ENCODE measurements at regions not wholly inside any gene's neighbourhood (a gene's known extent, or its start where the extent isn't known, plus 50 kb on each side); places are given as distances from the start of the nearest gene placed in this dataset.

GRCh38 chr5:93145019-93145418 is 436.0 kb downstream of the NR2F1-AS1 start:
- Mint-ChIP-seq H3K4me1 (ENCODE audit: low read depth) (no peaks in the 10 kb centered on the region), H3K27me3 (ENCODE audit: low read depth) (no peaks in the 10 kb centered on the region), H3K36me3 (ENCODE audit: low read depth) (no peaks in the 10 kb centered on the region), H3K27ac (no peak overlapping the region), H3K9me3 (no peaks in the 10 kb centered on the region), H3K4me3 (no peak overlapping the region)
- DNase-seq (ENCODE audit: low spot score) = no peak

GRCh38 chr5:93141969-93142368 is 439.1 kb downstream of the NR2F1-AS1 start:
- H3K4me1 Mint-ChIP-seq (ENCODE audit: low read depth) = no peaks in the 10 kb centered on the region

DNA sequence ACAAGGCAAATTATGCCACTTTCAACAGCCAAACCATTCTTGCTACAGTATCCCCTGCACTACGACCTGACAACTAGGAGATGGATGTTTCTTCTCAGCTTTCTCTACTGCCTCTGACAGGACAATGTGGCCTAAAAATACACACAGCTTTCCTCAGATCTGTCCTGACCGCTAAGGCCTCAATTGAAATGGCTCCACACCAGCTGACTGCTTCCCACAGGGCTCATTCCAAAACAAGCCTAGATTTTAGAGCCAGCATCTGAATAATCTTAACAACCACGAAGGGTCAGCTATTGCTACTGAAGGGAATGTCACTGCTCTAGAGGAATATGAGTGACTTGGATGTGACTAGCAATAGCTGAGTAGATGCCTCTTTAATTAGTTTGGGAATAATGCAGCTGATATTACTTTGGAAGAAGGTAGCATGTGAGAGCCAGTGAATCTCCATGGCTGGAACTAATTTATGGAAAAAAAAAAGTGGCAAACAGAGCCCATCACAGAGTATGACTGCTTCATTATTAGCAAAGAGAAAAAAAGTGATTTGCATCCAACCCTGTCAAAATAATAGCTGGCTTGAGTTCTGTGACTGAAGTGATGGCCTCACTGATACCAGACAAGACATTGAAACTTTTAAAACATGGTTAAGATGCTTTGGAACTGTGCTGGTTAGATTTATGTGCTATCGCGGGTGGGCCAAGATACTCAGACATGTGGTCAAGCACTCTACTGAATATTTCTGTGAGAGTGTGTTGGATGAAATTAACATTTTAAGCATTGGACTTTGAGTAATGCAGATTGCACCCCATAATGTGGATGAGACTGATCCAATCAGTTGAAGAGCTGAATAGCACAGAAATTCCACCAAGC is 450.2 kb downstream of the NR2F1-AS1 start:
- DNase-seq (ENCODE audit: low spot score) = no peak
- Mint-ChIP-seq H3K27me3 (ENCODE audit: low read depth) (no peaks in the 10 kb centered on the region), H3K9me3 (no peaks in the 10 kb centered on the region), H3K4me3 (no peak overlapping the region), H3K4me1 (ENCODE audit: low read depth) (no peaks in the 10 kb centered on the region), H3K36me3 (ENCODE audit: low read depth) (no peaks in the 10 kb centered on the region), H3K27ac (no peak overlapping the region)

More at GRCh38 chr5:93141969-93142368, 439.1 kb downstream of the NR2F1-AS1 start:
- DNase-seq (ENCODE audit: low spot score) = no peak
- no peaks in the 10 kb centered on the region for H3K36me3 Mint-ChIP-seq (ENCODE audit: low read depth)
- H3K27me3 Mint-ChIP-seq (ENCODE audit: low read depth) = no peaks in the 10 kb centered on the region
- no peak overlapping the region for H3K27ac Mint-ChIP-seq
- no peak overlapping the region for H3K4me3 Mint-ChIP-seq
- H3K9me3 Mint-ChIP-seq = peaks cover 5% of the 10 kb centered on the region

DNA sequence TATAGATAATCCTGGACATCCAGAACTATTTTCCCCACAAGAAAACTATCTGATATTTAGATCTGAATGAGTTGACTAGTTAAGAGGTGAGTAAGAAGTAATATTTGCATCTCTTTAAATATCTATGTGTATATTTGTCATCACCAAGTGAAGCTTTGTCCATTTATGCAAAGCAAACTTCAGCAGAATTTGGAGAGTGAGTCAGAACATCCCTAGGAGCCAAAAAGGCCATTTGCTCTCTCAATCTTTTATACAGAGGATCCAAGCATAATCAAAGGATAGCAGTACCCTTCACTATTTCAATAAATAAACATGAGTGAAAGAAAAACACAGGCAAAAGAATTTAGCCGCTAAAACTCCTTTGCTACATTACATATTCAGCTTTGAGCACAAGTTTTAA is 454.4 kb downstream of the NR2F1-AS1 start:
- no peaks in the 10 kb centered on the region for H3K4me1 Mint-ChIP-seq (ENCODE audit: low read depth)
- H3K27ac Mint-ChIP-seq = no peak overlapping the region
- H3K4me3 Mint-ChIP-seq = no peak overlapping the region
- H3K9me3 Mint-ChIP-seq = no peaks in the 10 kb centered on the region
- no peak for DNase-seq (ENCODE audit: low spot score)
- H3K36me3 Mint-ChIP-seq (ENCODE audit: low read depth) = no peaks in the 10 kb centered on the region
- H3K27me3 Mint-ChIP-seq (ENCODE audit: low read depth) = no peaks in the 10 kb centered on the region

- no peak for DNase-seq (ENCODE audit: low spot score)
- H3K27me3 Mint-ChIP-seq (ENCODE audit: low read depth) = no peaks in the 10 kb centered on the region
- H3K4me1 Mint-ChIP-seq (ENCODE audit: low read depth) = no peaks in the 10 kb centered on the region
- H3K36me3 Mint-ChIP-seq (ENCODE audit: low read depth) = no peaks in the 10 kb centered on the region
- H3K9me3 Mint-ChIP-seq = no peaks in the 10 kb centered on the region
- no peak overlapping the region for H3K4me3 Mint-ChIP-seq
- H3K27ac Mint-ChIP-seq = no peak overlapping the region
Measured at GRCh38 chr5:93123127-93123526, 457.9 kb downstream of the NR2F1-AS1 start.

DNA sequence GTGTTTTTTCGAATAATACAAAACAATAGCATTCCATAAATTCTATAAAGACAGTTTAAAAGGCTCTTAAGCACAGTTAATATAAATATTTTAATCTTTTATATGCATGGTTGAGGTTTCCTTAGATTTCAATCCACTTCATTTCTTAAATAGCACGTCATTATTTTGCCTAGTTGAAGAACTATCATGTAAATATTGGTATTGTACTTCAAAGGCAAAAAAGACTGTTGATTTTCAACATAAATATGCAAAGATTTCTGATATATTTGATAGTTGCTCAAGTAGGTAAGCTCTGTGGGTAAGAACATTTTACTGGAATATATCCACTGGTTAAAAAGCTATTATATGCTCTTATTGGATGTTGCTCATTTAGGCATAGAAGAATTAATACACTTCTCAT is 458.6 kb downstream of the NR2F1-AS1 start:
- Mint-ChIP-seq H3K4me3 (no peak overlapping the region), H3K27me3 (ENCODE audit: low read depth) (no peaks in the 10 kb centered on the region)

DNA sequence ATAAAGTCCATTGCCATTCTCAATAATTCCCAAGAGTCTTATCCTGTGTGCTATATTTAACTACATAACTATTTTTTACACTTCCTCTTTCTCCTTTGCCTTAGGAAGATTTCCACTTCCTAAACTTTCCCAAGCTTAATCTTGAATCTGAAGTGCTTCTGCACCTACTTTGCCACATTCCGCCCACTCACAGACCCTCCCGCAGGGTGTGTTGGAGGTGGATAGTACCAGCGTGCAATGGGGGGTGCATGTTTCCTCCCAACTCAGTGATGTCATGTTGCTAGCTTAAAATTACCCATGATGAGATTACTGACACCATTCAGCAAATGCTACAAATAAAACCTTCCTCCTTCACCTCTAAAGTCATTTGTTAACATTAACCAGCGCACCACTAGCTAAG is 460.2 kb downstream of the NR2F1-AS1 start:
- Mint-ChIP-seq H3K9me3 (no peaks in the 10 kb centered on the region), H3K27me3 (ENCODE audit: low read depth) (no peaks in the 10 kb centered on the region), H3K4me1 (ENCODE audit: low read depth) (no peaks in the 10 kb centered on the region), H3K4me3 (no peak overlapping the region), H3K27ac (no peak overlapping the region), H3K36me3 (ENCODE audit: low read depth) (no peaks in the 10 kb centered on the region)
- DNase-seq (ENCODE audit: low spot score) = no peak

More for the DNA sequence above, 458.6 kb downstream of the NR2F1-AS1 start:
- no peak overlapping the region for H3K27ac Mint-ChIP-seq
- H3K36me3 Mint-ChIP-seq (ENCODE audit: low read depth) = no peaks in the 10 kb centered on the region
- no peaks in the 10 kb centered on the region for H3K4me1 Mint-ChIP-seq (ENCODE audit: low read depth)
- H3K9me3 Mint-ChIP-seq = no peaks in the 10 kb centered on the region
- DNase-seq (ENCODE audit: low spot score) = no peak

DNA sequence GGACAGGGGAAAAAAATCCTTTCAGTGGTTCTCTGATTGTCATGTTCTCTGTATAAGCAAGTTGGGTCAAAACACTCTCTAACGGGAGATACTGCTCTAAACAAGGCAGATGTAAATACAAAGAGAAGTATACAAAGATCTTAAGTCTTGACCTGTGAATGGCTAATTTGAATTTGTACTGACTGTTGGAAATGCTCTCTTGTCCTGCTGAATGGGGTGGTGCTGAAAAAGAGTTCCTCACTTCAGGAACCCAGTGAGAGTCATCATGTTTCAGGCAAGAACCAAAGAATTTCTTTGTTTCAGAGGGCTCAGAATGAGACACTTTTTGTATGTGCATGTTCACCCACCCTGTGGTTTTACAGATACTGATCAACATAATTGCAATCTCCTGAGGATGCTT is 461.0 kb downstream of the NR2F1-AS1 start:
- Mint-ChIP-seq H3K36me3 (ENCODE audit: low read depth) (no peaks in the 10 kb centered on the region), H3K27ac (no peak overlapping the region), H3K4me1 (ENCODE audit: low read depth) (no peaks in the 10 kb centered on the region), H3K4me3 (no peak overlapping the region), H3K27me3 (ENCODE audit: low read depth) (no peaks in the 10 kb centered on the region), H3K9me3 (no peaks in the 10 kb centered on the region)
- DNase-seq (ENCODE audit: low spot score) = no peak

DNA sequence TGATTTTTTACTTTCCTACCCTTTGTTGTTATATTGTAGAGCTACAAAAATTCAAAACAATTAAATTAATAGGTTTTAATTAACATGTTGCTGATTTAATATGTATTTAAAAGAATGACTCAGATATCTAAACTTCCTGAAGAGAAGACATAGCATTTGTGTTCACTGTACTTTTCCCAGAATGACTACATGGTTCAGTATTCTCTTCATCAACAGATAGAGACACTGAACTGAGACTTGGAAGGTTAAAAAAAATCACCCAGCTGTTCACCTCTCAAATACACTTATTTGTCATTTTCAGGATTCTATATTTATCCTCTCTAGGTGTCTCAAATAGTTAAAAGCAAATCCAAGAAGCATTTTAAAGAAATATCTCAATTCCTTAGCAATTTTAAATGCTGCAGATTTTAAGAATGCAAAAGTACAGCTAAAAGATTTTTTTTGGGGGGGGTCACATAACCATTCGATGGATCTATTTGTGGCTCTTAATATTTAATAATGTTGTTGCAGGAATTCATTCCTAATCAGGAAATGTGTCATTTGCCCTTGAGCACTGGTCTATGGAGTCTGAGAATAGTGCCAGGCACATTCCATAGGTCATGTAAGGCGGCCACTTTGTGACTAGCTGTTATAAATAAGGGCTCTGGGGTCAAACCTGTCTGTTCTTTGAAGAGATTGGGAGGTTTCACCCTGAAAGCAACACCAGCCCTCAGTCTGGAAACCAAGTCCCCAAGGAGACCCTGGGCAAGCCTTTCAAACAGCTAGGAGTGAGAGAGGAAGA is 463.1 kb downstream of the NR2F1-AS1 start:
- no peaks in the 10 kb centered on the region for H3K4me1 Mint-ChIP-seq (ENCODE audit: low read depth)
- H3K9me3 Mint-ChIP-seq = no peaks in the 10 kb centered on the region
- no peak overlapping the region for H3K27ac Mint-ChIP-seq
- H3K27me3 Mint-ChIP-seq (ENCODE audit: low read depth) = no peaks in the 10 kb centered on the region
- no peaks in the 10 kb centered on the region for H3K36me3 Mint-ChIP-seq (ENCODE audit: low read depth)
- no peak overlapping the region for H3K4me3 Mint-ChIP-seq
- no peak for DNase-seq (ENCODE audit: low spot score)

DNA sequence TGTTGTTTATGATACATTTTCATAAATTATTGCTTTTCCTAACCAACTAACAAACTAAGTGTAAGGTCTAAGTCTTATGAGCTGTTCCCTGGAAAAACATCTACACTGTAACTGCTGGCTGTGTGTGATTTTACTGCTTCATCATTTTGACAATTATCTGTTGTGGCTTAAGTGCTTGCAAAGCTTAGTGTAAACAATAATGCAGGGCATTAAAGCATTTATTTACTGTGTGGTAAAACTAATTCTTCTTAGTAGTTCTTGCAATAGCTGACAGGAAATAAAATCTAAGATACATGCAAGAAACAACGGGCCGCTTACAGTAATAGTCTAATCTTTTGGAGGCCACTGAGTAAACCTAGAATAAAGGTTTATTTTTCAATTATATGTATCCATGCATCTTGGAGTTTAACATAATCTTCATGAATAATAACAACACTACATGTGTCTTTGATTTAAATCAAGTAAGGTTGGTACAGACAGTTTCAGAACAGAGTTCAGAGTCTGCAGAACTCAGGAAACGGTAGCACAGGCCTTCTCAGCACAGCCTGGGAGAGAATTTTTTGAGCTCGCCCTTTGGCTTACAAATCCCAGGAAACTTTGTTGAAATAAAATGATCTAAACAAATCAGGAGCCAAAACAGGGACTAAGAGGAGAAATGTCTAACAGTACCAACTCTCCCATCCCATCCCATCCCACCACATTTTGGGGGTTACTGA is 473.1 kb downstream of the NR2F1-AS1 start:
- no peak for DNase-seq (ENCODE audit: low spot score)
- no peak overlapping the region for H3K27ac Mint-ChIP-seq
- H3K36me3 Mint-ChIP-seq (ENCODE audit: low read depth) = no peaks in the 10 kb centered on the region
- no peaks in the 10 kb centered on the region for H3K27me3 Mint-ChIP-seq (ENCODE audit: low read depth)
- H3K9me3 Mint-ChIP-seq = no peaks in the 10 kb centered on the region
- no peak overlapping the region for H3K4me3 Mint-ChIP-seq
- no peaks in the 10 kb centered on the region for H3K4me1 Mint-ChIP-seq (ENCODE audit: low read depth)

GRCh38 chr5:93107141-93107540 is 473.9 kb downstream of the NR2F1-AS1 start:
- H3K9me3 Mint-ChIP-seq = peaks cover 3% of the 10 kb centered on the region
- DNase-seq (ENCODE audit: low spot score) = no peak
- H3K4me1 Mint-ChIP-seq (ENCODE audit: low read depth) = no peaks in the 10 kb centered on the region
- H3K27me3 Mint-ChIP-seq (ENCODE audit: low read depth) = no peaks in the 10 kb centered on the region
- H3K4me3 Mint-ChIP-seq = no peak overlapping the region
- no peak overlapping the region for H3K27ac Mint-ChIP-seq
- no peaks in the 10 kb centered on the region for H3K36me3 Mint-ChIP-seq (ENCODE audit: low read depth)

- H3K27me3 Mint-ChIP-seq (ENCODE audit: low read depth) = no peaks in the 10 kb centered on the region
- no peak overlapping the region for H3K27ac Mint-ChIP-seq
- no peaks in the 10 kb centered on the region for H3K36me3 Mint-ChIP-seq (ENCODE audit: low read depth)
- no peak overlapping the region for H3K4me3 Mint-ChIP-seq
- DNase-seq (ENCODE audit: low spot score) = no peak
- peaks cover 3% of the 10 kb centered on the region for H3K9me3 Mint-ChIP-seq
- no peaks in the 10 kb centered on the region for H3K4me1 Mint-ChIP-seq (ENCODE audit: low read depth)
Measured at GRCh38 chr5:93101661-93102060, 479.4 kb downstream of the NR2F1-AS1 start.

- H3K27me3 Mint-ChIP-seq (ENCODE audit: low read depth) = no peaks in the 10 kb centered on the region
- DNase-seq (ENCODE audit: low spot score) = no peak
- H3K9me3 Mint-ChIP-seq = peaks cover 6% of the 10 kb centered on the region
- H3K4me3 Mint-ChIP-seq = no peak overlapping the region
- H3K4me1 Mint-ChIP-seq (ENCODE audit: low read depth) = no peaks in the 10 kb centered on the region
- H3K36me3 Mint-ChIP-seq (ENCODE audit: low read depth) = no peaks in the 10 kb centered on the region
- H3K27ac Mint-ChIP-seq = no peak overlapping the region
Measured at GRCh38 chr5:93100976-93101375, 480.0 kb downstream of the NR2F1-AS1 start.

- Mint-ChIP-seq H3K4me3 (no peak overlapping the region), H3K27ac (no peak overlapping the region), H3K27me3 (ENCODE audit: low read depth) (no peaks in the 10 kb centered on the region), H3K9me3 (peaks cover 7% of the 10 kb centered on the region), H3K36me3 (ENCODE audit: low read depth) (no peaks in the 10 kb centered on the region), H3K4me1 (ENCODE audit: low read depth) (no peaks in the 10 kb centered on the region)
- no peak for DNase-seq (ENCODE audit: low spot score)
Measured at GRCh38 chr5:93100428-93100827, 480.6 kb downstream of the NR2F1-AS1 start.
